ENCODE measurements at regions not wholly inside any gene's neighbourhood (a gene's known extent, or its start where the extent isn't known, plus 50 kb on each side); places are given as distances from the start of the nearest gene placed in this dataset.

DNA sequence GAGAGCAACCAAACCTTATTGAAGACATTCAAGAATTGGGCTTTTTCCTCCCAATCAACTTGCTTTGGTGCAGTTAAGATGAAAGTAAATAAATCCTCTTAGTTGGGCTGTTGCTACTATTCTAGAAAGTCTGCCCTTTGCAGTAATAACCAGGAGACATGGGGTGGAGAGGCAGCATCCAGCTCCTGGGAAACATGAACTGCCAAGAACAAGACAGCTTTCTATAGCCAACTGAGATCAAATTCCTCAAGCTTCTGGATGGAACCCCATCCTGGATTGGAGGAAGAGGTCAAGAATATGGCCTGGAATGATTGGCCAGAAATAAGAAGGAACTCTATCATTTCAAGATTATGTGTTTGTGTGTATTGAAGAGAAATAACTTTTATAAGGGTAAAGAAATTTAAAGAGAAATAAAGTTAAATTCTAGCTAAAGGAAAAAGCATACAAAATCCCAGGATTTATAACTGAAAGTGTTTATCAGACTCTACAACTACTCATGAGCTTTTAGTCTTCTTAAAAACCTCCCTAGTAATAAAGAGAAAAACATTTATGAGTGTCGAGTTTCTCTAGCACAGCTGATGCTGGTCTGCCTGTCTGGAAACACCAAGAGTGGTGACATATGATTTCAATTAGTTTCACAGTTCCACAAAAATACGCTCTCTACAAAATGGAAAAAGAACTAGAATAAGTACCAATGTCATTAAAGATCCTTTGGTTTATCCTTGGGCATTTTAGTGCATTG is 70.1 kb upstream of the COL1A2 start:
- FAIRE-seq, result no peak

DNA sequence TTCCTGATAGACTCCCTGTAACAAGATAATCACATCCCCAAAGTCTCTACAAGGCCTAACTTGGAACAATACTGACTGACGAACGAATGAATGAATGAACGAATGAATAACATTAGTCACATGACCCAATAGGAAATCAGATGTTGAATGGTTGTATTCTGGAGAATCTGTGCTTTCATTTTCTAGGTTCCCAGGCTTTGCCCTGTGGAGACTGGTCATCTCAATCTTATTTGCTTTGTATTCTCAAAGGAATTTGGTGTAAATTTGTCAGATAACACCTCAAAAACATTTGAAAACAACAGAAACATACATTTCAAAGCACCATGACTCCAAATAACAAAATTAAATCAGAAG is 69.6 kb upstream of the COL1A2 start:
- no peak for FAIRE-seq

DNA sequence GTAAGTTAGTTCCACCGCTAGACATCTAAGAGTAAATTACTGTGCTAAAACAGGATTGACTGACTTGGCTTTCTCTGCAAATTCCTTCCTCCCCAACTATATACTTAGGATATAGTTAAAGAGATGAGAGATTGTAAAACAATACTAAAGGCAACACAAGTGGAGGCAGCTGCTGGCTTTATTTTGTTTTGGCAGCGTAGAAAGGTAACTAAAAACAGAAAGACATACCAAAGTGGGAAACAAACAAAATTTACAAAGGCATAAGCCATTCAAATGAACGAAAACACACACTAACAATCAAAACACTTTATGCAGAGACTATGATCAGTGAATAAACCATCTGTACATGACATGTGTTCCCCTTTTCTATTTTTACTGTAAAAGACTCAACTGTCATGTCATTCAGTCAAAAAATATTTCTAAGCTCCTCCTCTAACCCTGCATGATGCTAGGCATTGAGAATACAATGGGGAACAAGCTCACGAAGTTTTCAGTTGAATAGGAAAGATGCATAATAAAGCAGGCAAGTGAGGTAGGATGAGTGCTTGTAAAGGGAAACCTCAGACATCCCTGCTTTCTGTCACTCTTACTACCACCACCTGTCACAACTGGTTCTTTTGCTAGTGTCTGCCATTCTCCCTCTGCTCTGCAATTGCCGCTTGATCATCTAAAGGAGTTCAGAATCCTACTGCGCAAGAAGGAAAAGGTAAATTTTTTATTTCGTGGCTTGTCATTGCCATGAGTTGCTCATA is 64.2 kb upstream of the COL1A2 start:
- no peak for FAIRE-seq

DNA sequence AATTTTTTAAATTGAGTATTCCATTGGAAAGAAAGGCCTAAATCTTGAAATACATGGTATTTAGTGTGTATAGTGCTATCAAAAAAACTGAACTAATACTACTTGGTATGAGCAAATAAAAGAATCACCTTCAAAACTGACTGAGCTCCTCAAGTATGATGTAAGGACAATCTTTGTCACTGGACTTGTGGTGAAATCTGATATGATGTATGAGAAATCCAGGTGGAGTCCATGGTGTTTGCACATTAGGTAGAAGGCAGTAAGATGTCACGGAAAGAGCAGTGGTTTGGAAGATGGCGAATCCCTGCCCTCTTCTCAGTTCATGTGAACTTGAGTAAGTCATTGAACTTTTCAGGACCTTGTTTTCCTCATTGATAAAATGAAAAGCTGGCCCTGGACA is 62.1 kb upstream of the COL1A2 start:
- FAIRE-seq, result no peak

DNA sequence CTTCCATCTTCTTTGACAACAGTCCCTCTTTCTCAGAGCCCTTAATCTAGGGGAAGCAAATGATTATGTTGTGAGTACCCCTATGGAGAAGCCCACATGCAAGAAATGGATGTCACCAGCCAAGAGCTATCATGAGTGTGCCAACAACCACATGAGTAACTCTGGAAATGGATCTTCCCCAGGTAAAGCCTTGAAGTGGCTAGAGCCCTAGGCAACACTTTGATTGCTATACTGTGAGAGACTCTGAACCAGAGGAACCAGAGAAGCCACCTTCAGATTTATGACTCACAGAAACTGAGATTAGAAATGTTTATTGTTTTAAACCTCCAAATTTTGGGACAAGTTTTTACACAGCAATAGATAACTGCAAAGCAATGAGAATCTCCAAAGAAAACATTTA is 60.9 kb upstream of the COL1A2 start:
- no peak for FAIRE-seq

DNA sequence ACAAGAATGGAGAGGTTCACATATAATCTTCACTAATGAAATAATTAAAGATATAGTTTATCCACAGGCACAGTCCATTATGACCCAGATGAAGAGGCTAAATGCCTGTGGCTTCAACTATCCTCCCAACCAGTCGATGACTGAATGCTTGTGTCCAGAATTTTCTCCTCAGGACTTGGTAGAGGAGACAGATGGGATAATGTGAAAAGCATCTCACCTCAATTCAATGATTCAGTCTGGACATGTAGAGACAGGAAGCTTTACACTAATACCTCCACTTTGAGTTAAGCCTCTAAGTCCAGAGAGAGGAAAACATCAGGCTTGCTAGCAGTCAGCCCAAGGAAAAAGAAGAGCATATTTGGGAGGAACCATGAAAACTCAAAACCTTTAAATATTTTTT is 59.1 kb upstream of the COL1A2 start:
- FAIRE-seq, result no peak

DNA sequence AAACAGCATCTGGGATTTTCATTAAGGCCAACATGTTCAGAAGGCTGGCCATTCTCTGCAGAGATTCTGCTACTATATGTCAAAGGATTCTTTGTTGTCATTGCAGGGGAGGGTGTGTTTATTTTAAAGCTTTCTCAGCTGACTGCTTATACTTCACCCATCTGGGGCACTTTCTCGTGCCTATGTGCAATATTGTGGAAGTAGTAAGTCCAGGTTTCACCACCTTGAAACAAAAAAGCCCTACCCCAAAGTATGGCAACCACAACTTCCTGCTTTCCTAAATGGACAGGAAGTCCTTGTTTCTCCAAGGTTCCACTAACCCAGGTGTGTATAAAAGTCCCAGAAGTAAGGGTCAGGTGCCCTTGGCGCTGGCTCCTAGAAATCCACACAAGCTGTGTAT is 58.7 kb upstream of the COL1A2 start:
- no peak for FAIRE-seq

DNA sequence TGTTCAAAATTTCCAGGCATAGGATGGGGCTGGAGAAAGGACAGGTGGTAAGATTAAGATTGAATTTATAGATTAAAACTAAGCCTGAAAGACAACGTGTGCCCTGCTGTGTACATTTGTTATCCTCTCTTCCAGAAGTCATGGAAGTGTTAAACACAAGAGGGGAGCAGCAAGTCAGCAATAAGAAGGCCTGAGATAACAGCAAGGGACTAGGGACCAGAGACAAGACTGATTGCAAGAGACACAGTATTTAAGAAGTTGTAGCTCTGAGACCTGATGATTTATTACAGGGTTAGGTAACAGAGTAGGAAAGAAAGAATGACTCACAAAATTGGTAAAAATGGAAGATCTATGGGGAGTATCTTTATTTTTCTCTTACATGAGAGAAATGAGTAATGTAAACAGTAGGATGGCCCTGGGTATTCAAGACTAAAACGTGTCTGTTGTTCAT is 55.7 kb upstream of the COL1A2 start:
- no peak for FAIRE-seq

DNA sequence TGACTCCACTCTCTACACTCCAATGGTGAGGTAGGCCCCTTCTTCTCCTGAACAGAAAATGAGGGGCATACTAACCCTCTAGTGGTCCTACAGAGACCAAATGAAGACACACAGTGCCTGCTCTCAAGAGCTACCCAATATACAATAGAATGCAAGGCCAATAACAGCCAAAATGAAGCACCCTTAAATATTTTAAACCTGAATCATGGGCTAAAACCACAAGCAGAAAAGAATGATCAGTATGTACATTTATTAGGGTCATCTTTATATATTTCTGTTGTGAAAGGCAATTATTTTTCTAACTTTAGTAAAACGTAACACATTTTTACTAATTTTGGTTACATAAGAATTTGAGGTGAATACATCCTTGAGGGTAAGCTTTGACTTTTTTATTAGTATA is 49.9 kb upstream of the COL1A2 start:
- FAIRE-seq, result no peak

Data from colon (tissue), 2 donors.